Medulla oblongata (tissue), 1 donor: ENCODE measurements at regions not wholly inside any gene's neighbourhood (a gene's known extent, or its start where the extent isn't known, plus 50 kb on each side); places are given as distances from the start of the nearest gene placed in this dataset.

Experiments
- DNase-seq: peaks from one replicate; pipeline ENCODE4 v3.0.0-alpha.2; 2015; ENCODE audit errors: extremely low spot score

GRCh38 chr13:76440568-76440967 is 445.6 kb downstream of the KCTD12 start:
- peak; percentile 72 for DNase-seq

- no peak for DNase-seq
These were observed 446.7 kb downstream of the KCTD12 start for GRCh38 chr13:76439546-76439945.

- no peak for DNase-seq
These were observed 448.2 kb downstream of the KCTD12 start for GRCh38 chr13:76438050-76438449.

GRCh38 chr13:76425935-76426334 is 460.3 kb downstream of the KCTD12 start:
- no peak for DNase-seq

GRCh38 chr13:76421011-76421410 is 465.2 kb downstream of the KCTD12 start:
- no peak for DNase-seq

GRCh38 chr13:76418404-76418803 is 467.8 kb downstream of the KCTD12 start:
- DNase-seq: no peak

- DNase-seq: no peak
These were observed 471.9 kb downstream of the KCTD12 start for GRCh38 chr13:76414320-76414719.

GRCh38 chr13:76406243-76406642 is 480.0 kb downstream of the KCTD12 start:
- DNase-seq: no peak

- DNase-seq: no peak
These were observed 487.8 kb downstream of the KCTD12 start for GRCh38 chr13:76398425-76398824.

- no peak for DNase-seq
These were observed 488.8 kb downstream of the KCTD12 start for GRCh38 chr13:76397413-76397812.

- no peak for DNase-seq
These were observed 496.9 kb downstream of the KCTD12 start for GRCh38 chr13:76389321-76389720.

GRCh38 chr13:76387566-76387965 is 498.6 kb downstream of the KCTD12 start:
- DNase-seq: peak; percentile 55

GRCh38 chr13:76386321-76386720 is 499.9 kb downstream of the KCTD12 start:
- DNase-seq: no peak

- no peak for DNase-seq
These were observed 500.6 kb downstream of the KCTD12 start for GRCh38 chr13:76385586-76385985.

- peak; percentile 43 for DNase-seq
These were observed 502.3 kb downstream of the KCTD12 start for GRCh38 chr13:76383676-76384461.

- DNase-seq: peak; percentile 56
These were observed 505.6 kb downstream of the KCTD12 start for GRCh38 chr13:76380446-76381065.

- no peak for DNase-seq
These were observed 506.7 kb downstream of the KCTD12 start for GRCh38 chr13:76379341-76380105.

GRCh38 chr13:76378767-76379166 is 507.4 kb downstream of the KCTD12 start:
- peak; percentile 18 for DNase-seq

- no peak for DNase-seq
These were observed 522.4 kb downstream of the KCTD12 start for GRCh38 chr13:76363682-76364289.

- DNase-seq: no peak
These were observed 524.3 kb downstream of the KCTD12 start for GRCh38 chr13:76361868-76362267.

GRCh38 chr13:76351541-76352229 is 534.5 kb downstream of the KCTD12 start:
- no peak for DNase-seq

GRCh38 chr13:76350399-76350798 is 535.8 kb downstream of the KCTD12 start:
- DNase-seq: no peak
